ENCODE measurements at regions not wholly inside any gene's neighbourhood (a gene's known extent, or its start where the extent isn't known, plus 50 kb on each side); places are given as distances from the start of the nearest gene placed in this dataset.

DNA sequence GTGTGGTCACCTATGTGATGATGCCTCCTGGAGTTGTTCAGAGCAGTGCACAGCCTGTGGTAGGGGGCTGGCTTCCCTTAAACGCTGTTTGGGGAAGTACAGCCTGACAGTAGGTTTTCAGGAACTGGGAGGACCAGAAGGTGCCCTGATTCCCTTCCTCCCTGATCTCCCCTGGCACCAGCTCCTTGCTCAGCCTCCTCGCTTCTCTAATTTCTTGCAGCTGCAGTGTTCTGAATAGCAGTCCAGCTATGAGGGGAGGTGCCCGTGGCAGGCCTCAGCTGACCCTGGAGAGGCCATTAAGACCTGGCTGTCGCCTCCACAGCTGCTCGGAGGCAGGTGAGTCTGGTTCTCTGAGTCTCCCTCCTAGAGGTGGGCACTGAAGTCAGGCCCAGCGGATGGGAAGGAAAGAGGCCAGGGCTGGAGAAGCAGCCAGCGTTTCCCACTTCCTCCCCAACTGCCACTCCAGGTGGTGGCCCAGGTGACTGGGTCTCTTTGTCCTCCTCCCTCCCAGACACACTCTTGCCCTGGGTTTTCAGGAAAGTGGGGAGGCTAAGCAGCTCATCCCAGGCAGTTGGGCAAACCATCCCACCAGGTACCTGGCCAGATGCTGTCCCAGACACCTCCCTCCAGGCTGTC lies 52.0 kb upstream of the RPL11 start:
- no peak for TF ChIP-seq CTCF (IDR thresholded peaks at IDR 0.05)

- no peak for TF ChIP-seq CTCF (IDR thresholded peaks at IDR 0.05)
These were observed 52.8 kb upstream of the RPL11 start for GRCh38 chr1:23638786-23639241.

DNA sequence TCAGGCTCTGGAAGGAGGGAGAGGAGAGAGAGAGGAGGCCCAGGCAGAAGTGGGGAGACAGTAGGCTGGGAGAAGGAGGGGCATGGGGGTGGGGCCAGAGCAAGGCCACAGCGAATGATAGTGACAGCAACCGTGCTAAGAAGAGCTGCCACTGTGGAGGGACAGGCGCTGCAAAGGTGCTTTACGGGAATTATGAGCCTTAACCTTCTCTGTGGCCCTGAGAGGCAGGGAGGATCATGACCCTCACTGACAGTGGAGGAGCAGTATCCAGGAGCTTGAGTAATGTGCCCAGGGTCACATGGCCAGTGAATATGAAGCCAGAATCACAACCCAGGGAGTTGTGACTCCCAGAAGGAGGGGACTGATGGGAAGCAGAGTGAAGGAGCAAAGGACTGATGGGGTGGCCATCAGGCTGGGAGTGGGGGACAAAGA lies 53.4 kb upstream of the RPL11 start:
- TF ChIP-seq CTCF (IDR thresholded peaks at IDR 0.05) = no peak

- no peak for TF ChIP-seq CTCF (IDR thresholded peaks at IDR 0.05)
These were observed 55.6 kb upstream of the RPL11 start for GRCh38 chr1:23636009-23636408.

DNA sequence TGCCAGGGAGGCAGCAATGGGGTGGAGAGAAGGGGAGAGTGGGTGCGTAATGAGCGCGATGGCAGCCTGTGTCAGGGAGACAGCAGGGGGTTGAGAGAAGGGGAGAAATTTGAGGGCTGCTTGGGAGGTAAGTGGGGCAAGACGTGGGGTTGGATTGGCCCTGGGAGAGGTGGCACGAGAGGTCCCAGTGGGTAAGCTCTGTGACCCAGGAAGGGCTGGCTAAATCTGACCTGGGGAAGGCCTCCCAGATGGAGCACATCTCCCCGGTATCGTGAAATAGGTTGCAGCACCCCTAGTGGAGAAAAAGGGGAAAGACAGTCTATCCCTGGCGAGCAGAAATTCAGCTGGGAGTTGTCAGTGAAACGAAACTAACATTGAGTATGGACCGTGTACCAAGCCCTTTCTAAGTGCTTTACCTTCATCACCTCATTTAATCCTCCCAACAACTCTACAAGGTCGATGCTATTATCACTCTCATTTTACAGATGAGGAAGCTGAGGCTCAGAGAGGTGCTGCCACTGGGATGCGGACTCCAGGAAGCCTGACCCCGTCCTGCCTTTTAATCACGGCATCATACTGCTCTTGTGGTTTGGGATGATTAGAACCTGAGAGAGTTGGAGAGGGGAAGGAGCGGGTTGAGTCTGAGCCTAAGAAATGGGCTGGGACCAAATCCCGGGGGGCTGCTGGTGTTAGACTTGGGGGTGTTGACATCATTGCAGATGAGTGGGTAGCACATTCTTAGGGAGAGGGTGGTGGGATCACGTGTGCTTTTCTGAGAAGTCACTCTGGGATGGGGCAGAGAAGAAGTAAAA lies 56.6 kb upstream of the RPL11 start:
- TF ChIP-seq CTCF (IDR thresholded peaks at IDR 0.05) = peak; percentile 65

- TF ChIP-seq CTCF (IDR thresholded peaks at IDR 0.05) = no peak
These were observed 57.1 kb upstream of the RPL11 start for GRCh38 chr1:23634518-23634839.

GRCh38 chr1:23632479-23633160 lies 59.0 kb upstream of the RPL11 start:
- no peak for TF ChIP-seq CTCF (IDR thresholded peaks at IDR 0.05)

Data from LNCAP (cell line).